ENCODE measurements at regions not wholly inside any gene's neighbourhood (a gene's known extent, or its start where the extent isn't known, plus 50 kb on each side); places are given as distances from the start of the nearest gene placed in this dataset.
"Not testable (repeated sequence)": the region's sequence is repeated elsewhere in the genome, so short reads cannot be mapped to it uniquely, and the experiment has no call there.

- DNase-seq (ENCODE audit: low spot score): no peak
Observed at GRCh38 chr2:209070262-209070661, 353.6 kb upstream of the MAP2 start.

- no peak for DNase-seq (ENCODE audit: low spot score)
Observed at GRCh38 chr2:209073151-209073550, 350.7 kb upstream of the MAP2 start.

- DNase-seq (ENCODE audit: low spot score): no peak
Observed at GRCh38 chr2:209074711-209075110, 349.1 kb upstream of the MAP2 start.

GRCh38 chr2:209076151-209076550 is 347.7 kb upstream of the MAP2 start:
- no peak for DNase-seq (ENCODE audit: low spot score)

DNA sequence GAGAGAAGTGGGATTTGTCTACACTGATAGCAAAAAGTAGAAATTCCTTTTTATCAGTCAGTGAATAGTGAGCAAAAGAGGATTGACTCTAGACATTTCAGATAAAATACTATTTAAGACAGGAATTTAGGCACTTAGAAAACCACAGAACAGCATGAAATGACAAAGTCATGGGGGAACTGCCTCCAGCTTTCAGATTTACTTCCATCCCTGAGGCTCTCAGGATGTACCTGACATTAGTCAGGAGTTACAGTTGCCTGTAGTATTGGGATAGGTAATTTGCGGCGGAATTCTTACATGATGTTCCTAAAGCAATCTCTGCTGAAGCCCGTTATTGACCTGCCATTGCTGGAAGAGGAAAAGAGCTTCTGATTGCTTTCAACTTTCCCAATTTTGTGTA is 337.1 kb upstream of the MAP2 start:
- DNase-seq (ENCODE audit: low spot score): no peak

- DNase-seq (ENCODE audit: low spot score): no peak
Observed at GRCh38 chr2:209091056-209091455, 332.8 kb upstream of the MAP2 start.

- no peak for DNase-seq (ENCODE audit: low spot score)
Observed at GRCh38 chr2:209094221-209094620, 329.6 kb upstream of the MAP2 start.

GRCh38 chr2:209095432-209095831 is 328.4 kb upstream of the MAP2 start:
- DNase-seq (ENCODE audit: low spot score): no peak

- no peak for DNase-seq (ENCODE audit: low spot score)
Observed at GRCh38 chr2:209097168-209097567, 326.7 kb upstream of the MAP2 start.

GRCh38 chr2:209102319-209102718 is 321.5 kb upstream of the MAP2 start:
- no peak for DNase-seq (ENCODE audit: low spot score)

DNA sequence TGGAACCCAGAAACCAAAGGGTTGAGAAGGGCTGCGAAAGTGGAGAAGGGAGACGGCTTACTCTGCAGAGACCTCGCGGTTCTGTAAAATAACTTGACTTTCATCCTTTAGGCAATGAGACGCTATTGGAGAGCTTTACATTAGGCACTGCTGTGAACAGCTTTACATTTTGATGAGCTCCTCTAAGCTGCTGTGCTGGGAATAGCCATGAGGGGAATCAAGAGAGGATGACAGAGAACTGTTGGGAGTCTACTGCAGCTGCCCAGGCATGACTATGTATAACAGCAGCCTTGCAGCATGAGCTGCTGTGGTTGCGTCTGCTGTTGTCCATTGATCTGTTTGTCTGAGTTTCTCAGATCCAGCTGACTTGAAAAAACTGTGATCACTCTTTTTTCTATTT is 310.8 kb upstream of the MAP2 start:
- no peak for DNase-seq (ENCODE audit: low spot score)

DNA sequence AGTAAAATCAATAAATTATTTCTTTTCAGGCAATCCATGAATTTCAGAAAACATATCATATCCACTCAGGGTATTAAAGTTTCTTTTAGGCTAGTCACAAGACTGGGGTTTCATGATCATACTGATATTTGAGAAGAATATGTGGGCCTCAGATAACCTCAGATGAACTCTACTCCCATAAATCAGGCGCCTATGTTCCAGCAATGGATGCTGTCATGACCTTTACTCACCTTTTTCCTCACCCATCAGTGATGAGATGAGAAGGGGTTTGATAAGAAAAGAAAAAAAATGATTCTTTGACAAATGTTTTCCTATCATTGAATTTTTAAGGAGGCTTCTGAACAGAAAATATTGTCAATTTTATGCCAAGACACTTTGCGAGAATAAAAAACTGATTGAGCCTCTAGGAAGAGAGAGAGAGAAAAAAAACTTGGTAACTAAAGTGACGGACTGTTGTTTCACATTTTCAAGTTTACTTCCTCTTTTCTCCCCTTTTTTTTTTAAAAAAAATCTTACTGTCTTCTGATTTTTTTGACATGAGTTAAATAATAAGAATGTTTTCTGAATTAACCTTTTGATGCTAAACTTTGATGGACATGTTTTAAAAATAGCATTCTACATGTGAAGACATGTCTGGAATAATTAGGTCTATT is 309.1 kb upstream of the MAP2 start:
- no peak for DNase-seq (ENCODE audit: low spot score)

GRCh38 chr2:209121691-209122090 is 302.2 kb upstream of the MAP2 start:
- no peak for DNase-seq (ENCODE audit: low spot score)

DNA sequence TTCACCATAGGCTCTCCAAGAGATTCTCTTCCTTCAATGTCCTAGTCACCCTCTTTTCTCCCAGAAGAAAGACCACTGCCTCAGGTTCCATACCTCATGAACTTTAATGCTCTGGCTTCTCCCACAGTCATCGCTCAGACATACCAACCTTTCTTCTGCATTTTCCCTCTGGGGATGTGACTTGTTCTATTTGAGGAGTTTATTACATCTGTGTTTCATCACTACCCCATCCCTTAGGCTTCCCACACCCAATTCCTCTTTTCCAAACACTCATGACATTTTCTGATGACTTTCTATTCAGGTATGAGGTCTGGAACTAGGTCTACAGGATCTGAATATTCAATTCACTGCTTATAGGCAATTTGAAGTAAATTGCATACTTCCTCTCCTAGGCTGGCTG is 298.6 kb upstream of the MAP2 start:
- DNase-seq (ENCODE audit: low spot score): no peak

DNA sequence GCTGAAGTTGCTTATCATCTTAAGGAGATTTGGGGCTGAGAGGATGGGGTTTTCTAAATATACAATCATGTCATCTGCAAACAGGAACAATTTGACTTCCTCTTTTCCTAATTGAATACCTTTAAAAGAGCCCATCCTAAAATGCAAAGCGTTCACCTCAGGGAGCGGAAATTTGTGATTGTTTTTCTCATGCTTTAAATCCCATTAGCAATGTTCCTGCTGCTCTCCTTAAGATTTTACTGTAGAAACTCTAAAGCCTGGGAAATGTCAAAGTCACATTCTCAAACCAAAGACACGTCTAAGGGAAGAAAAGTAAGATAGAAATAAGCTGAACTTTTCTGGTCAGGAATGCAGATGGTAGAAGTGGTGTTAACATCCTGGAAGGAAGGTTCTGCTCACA is 285.8 kb upstream of the MAP2 start:
- DNase-seq (ENCODE audit: low spot score): no peak

GRCh38 chr2:209141142-209141541 is 282.7 kb upstream of the MAP2 start:
- no peak for DNase-seq (ENCODE audit: low spot score)

DNA sequence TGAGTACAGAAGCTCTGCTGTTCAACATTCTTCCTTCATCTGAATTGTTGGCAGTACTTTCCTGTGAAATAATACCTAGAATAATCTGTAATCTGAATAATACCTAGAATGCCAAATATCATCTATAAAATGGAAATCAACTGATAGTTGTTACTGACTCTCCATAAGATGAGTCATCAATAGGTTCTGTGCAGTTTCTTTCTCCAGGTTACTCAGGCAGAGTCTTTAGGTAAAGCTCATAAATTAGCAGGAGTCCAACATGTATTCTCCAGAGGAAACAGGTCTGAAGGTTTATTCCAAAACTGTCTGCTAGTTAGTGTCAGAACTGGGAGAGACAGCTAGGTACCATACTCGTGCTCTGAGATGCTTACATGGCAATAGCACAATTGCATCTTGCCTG is 282.0 kb upstream of the MAP2 start:
- DNase-seq (ENCODE audit: low spot score): no peak

GRCh38 chr2:209145220-209145691 is 278.6 kb upstream of the MAP2 start:
- DNase-seq (ENCODE audit: low spot score): not testable (repeated sequence)

GRCh38 chr2:209145941-209146681 is 277.7 kb upstream of the MAP2 start:
- no peak for DNase-seq (ENCODE audit: low spot score)

GRCh38 chr2:209146682-209147320 is 277.0 kb upstream of the MAP2 start:
- DNase-seq (ENCODE audit: low spot score): no peak

DNA sequence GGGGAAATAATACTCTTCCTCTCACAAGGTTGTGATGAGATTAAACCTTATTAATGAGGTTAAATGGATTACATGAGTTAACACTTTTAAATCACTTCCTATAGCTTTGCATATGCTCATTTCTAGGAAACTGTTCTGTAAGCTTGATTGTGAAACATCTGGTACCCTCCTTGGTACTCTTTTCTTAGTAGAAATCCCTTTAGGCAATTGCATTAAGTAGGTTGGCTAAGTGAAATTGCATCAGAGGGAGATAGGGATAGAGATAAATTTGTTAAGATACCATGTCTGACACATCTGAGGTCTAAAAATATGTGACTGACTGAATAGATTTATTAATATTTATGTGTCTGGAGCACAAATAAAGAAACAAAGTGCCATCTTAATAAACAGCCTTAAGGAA is 275.9 kb upstream of the MAP2 start:
- DNase-seq (ENCODE audit: low spot score): no peak

DNA sequence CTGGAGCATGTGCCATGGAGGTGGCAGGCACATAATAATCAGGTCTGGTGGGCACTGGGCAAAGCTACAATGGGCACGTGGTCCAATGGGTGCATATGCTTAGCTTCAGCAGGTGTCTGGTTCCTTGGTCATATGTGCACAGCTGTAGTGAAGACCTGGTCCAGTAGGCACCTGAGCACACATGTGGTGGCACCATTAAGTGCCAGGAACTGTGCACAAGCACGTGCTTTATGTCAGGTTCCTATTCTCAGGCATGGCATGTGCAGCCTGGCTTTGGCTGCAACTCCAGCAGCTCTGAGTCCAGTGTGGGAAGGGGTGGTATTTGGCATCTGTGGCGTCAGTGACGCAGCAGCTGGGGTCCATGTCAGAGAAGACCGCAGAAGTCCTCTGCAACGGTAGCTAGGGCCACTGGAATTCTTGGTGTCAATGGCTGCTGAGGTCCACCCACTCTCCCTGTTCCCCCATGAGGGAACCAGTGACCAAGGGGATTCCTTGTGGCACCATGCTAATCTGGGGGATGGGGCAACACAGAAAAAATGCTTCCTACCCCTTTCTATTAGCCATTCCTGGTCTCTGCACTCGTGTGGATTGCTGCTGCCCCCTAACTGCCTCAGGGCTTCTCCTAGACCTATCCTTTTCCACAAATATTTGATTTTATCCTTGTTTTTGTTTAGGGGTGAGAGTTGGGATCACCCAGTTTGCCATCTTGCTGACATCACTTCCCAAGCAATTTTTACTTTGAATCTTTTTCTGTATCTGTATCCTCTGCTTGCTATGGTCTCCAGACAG is 262.9 kb upstream of the MAP2 start:
- no peak for DNase-seq (ENCODE audit: low spot score)

- no peak for DNase-seq (ENCODE audit: low spot score)
Observed at GRCh38 chr2:209162129-209162528, 261.7 kb upstream of the MAP2 start.

Data from HuH-7 (cell line).